ENCODE measurements at regions not wholly inside any gene's neighbourhood (a gene's known extent, or its start where the extent isn't known, plus 50 kb on each side); places are given as distances from the start of the nearest gene placed in this dataset.

GRCh38 chr10:43794181-43794815 lies 145.6 kb upstream of the ZNF32 start:
- H3K9me3 ChIP-seq: no peaks in the 10 kb centered on the region
- no peaks in the 10 kb centered on the region for H3K27me3 ChIP-seq
- intact Hi-C loops (cut with DNase I; ENCODE audit: low total_unique reads) (no loop called here), in situ Hi-C loops (cut with MboI; ENCODE audit: low pct_ligation_motif_present in 1 of 4, low pct_unique_long_range_greater_than_20kb in 1 of 4, low sequenced_read_pairs in 3 of 4) (no loop called here)
- WGBS, 2 donors (ENCODE audit: low coverage in 1 of 2): 65 to 81% methylated on average over 7 to 9 of the region's 9 CpGs
- no peak for DNase-seq
- no peak overlapping the region for H3K27ac ChIP-seq
- no peaks in the 10 kb centered on the region for H3K4me1 ChIP-seq
- no peak for TF ChIP-seq POLR2AphosphoS5 (IDR thresholded peaks at IDR 0.05)
- no peak for TF ChIP-seq POLR2A (IDR thresholded peaks at IDR 0.05)
- no peak for TF ChIP-seq CTCF (IDR thresholded peaks at IDR 0.05)
- TF ChIP-seq EP300 (IDR thresholded peaks at IDR 0.05; ENCODE audit: low read depth): no peak
- no peak overlapping the region for H3K4me3 ChIP-seq
- H3K36me3 ChIP-seq: no peaks in the 10 kb centered on the region

GRCh38 chr10:43793704-43794103 lies 145.0 kb upstream of the ZNF32 start:
- TF ChIP-seq CTCF (IDR thresholded peaks at IDR 0.05) (no peak), POLR2AphosphoS5 (IDR thresholded peaks at IDR 0.05) (peak in 1 of 3 donors; percentile 13), EP300 (IDR thresholded peaks at IDR 0.05; ENCODE audit: low read depth) (no peak)
- Histone ChIP-seq H3K36me3 (no peaks in the 10 kb centered on the region), H3K9me3 (no peaks in the 10 kb centered on the region), H3K4me3 (no peak overlapping the region), H3K27ac (no peak overlapping the region), H3K4me1 (no peaks in the 10 kb centered on the region), H3K27me3 (no peaks in the 10 kb centered on the region)
- no peak for DNase-seq
- 79 to 83% methylated on average over 4 to 6 of the region's 6 CpGs for WGBS, 2 donors (ENCODE audit: low coverage in 1 of 2)
- intact Hi-C loops (cut with DNase I; ENCODE audit: low total_unique reads): no loop called here
- in situ Hi-C loops (cut with MboI; ENCODE audit: low pct_ligation_motif_present in 1 of 4, low pct_unique_long_range_greater_than_20kb in 1 of 4, low sequenced_read_pairs in 3 of 4): no loop called here

GRCh38 chr10:43790147-43790546 lies 141.5 kb upstream of the ZNF32 start:
- WGBS, 2 donors (ENCODE audit: low coverage in 1 of 2): 88 to 89% methylated on average over 3 to 11 of the region's 11 CpGs

GRCh38 chr10:43785252-43785651 lies 136.6 kb upstream of the ZNF32 start:
- in situ Hi-C loops (cut with MboI; ENCODE audit: low pct_ligation_motif_present in 1 of 4, low pct_unique_long_range_greater_than_20kb in 1 of 4, low sequenced_read_pairs in 3 of 4) (no loop called here), intact Hi-C loops (cut with DNase I; ENCODE audit: low total_unique reads) (no loop called here)
- H3K4me3 ChIP-seq: no peak overlapping the region
- DNase-seq: no peak
- H3K36me3 ChIP-seq: no peaks in the 10 kb centered on the region
- TF ChIP-seq POLR2AphosphoS5 (IDR thresholded peaks at IDR 0.05) (no peak), EP300 (IDR thresholded peaks at IDR 0.05; ENCODE audit: low read depth) (no peak), POLR2A (IDR thresholded peaks at IDR 0.05) (no peak), CTCF (IDR thresholded peaks at IDR 0.05) (no peak)
- H3K27me3 ChIP-seq: no peaks in the 10 kb centered on the region
- WGBS, 2 donors (ENCODE audit: low coverage in 1 of 2): 71% methylated on average over 2 of the region's 2 CpGs; no CpG with 5 or more reads in 1 of the 2 donors
- no peaks in the 10 kb centered on the region for H3K4me1 ChIP-seq
- H3K9me3 ChIP-seq: no peaks in the 10 kb centered on the region
- H3K27ac ChIP-seq: no peak overlapping the region

More at GRCh38 chr10:43790147-43790546, 141.5 kb upstream of the ZNF32 start:
- intact Hi-C loops (cut with DNase I; ENCODE audit: low total_unique reads): no loop called here
- in situ Hi-C loops (cut with MboI; ENCODE audit: low pct_ligation_motif_present in 1 of 4, low pct_unique_long_range_greater_than_20kb in 1 of 4, low sequenced_read_pairs in 3 of 4): no loop called here
- Histone ChIP-seq H3K4me3 (no peak overlapping the region), H3K4me1 (no peaks in the 10 kb centered on the region), H3K27me3 (no peaks in the 10 kb centered on the region), H3K9me3 (no peaks in the 10 kb centered on the region), H3K36me3 (no peaks in the 10 kb centered on the region), H3K27ac (no peak overlapping the region)
- no peak for DNase-seq
- TF ChIP-seq EP300 (IDR thresholded peaks at IDR 0.05; ENCODE audit: low read depth): no peak

GRCh38 chr10:43782814-43783213 lies 134.1 kb upstream of the ZNF32 start:
- 89 to 100% methylated on average over 1 to 6 of the region's 6 CpGs for WGBS, 2 donors (ENCODE audit: low coverage in 1 of 2)
- in situ Hi-C loops (cut with MboI; ENCODE audit: low pct_ligation_motif_present in 1 of 4, low pct_unique_long_range_greater_than_20kb in 1 of 4, low sequenced_read_pairs in 3 of 4): no loop called here

More at GRCh38 chr10:43782814-43783213, 134.1 kb upstream of the ZNF32 start:
- intact Hi-C loops (cut with DNase I; ENCODE audit: low total_unique reads): no loop called here
- Histone ChIP-seq H3K4me3 (no peak overlapping the region), H3K4me1 (no peaks in the 10 kb centered on the region), H3K36me3 (no peaks in the 10 kb centered on the region), H3K27me3 (no peaks in the 10 kb centered on the region), H3K27ac (no peak overlapping the region), H3K9me3 (no peaks in the 10 kb centered on the region)
- TF ChIP-seq CTCF (IDR thresholded peaks at IDR 0.05) (no peak), POLR2AphosphoS5 (IDR thresholded peaks at IDR 0.05) (no peak), POLR2A (IDR thresholded peaks at IDR 0.05) (no peak), EP300 (IDR thresholded peaks at IDR 0.05; ENCODE audit: low read depth) (no peak)
- no peak for DNase-seq

Data from transverse colon (tissue), 4 donors.